Activated naive CD4-positive, alpha-beta T cell treated with anti-CD3 and anti-CD28 coated beads for 36 hours (primary cell): ENCODE measurements at regions not wholly inside any gene's neighbourhood (a gene's known extent, or its start where the extent isn't known, plus 50 kb on each side); places are given as distances from the start of the nearest gene placed in this dataset.
"Not testable (repeated sequence)": the region's sequence is repeated elsewhere in the genome, so short reads cannot be mapped to it uniquely, and the experiment has no call there.

ENCODE experiments used
- CTCF ChIA-PET: fragments of 350-600 bp; sonication (Branson Sonifier 250); formaldehyde crosslinking; loops from one replicate; lab custom pipeline; 2021; ENCODE audit warnings: antibody characterized with exemption; lab: Charles Lee
- DNase-seq: peaks from one replicate; pipeline ENCODE4 v3.0.0-alpha.2; 2020
- H3K27ac Mint-ChIP-seq: one replicate; pipeline ENCODE4 v1.8.0; 2021; ENCODE audit warnings: mild to moderate bottlenecking, mixed read lengths
- H3K27me3 Mint-ChIP-seq: one replicate; pipeline ENCODE4 v1.8.0; 2021; ENCODE audit warnings: low read depth, mixed read lengths
- H3K36me3 Mint-ChIP-seq: one replicate; pipeline ENCODE4 v1.8.0; 2021; ENCODE audit warnings: low read depth, mixed read lengths
- H3K4me1 Mint-ChIP-seq: one replicate; pipeline ENCODE4 v1.8.0; 2021; ENCODE audit warnings: low read depth, mixed read lengths
- H3K4me3 Mint-ChIP-seq: one replicate; pipeline ENCODE4 v1.8.0; 2021; ENCODE audit warnings: mild to moderate bottlenecking, moderate library complexity, mixed read lengths
- H3K9me3 Mint-ChIP-seq: one replicate; pipeline ENCODE4 v1.8.0; 2021; ENCODE audit warnings: mixed read lengths
- intact Hi-C: fragments of 100-400 bp; cut with micrococcal nuclease; formaldehyde crosslinking; loops from one replicate; pipeline ENCODE4 v1.15.1; 2023

DNA sequence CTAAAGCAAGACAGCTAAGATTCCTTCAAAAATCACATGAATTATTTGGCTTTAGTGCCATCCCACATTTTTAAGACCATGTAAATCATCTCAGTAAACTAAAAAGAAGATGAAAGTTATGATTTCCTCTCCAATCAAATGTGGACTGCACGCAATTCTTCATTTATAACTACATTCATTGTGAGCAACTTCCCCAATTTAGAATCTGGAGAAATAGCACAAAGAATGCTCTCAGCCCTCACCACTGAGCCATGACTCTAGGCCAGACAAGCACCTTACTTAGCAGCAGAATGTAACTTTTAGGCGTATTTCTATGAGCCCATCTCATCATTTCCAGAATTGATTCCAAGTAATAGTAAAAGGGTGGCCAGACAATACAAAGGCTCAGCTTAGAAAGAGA lies 616.6 kb downstream of the TLE1 start:
- H3K4me1 Mint-ChIP-seq, result no peaks in the 10 kb centered on the region
- no peak for DNase-seq
- no peaks in the 10 kb centered on the region for H3K27me3 Mint-ChIP-seq
- no peaks in the 10 kb centered on the region for H3K9me3 Mint-ChIP-seq
- no peak overlapping the region for H3K4me3 Mint-ChIP-seq
- no peaks in the 10 kb centered on the region for H3K36me3 Mint-ChIP-seq
- no peak overlapping the region for H3K27ac Mint-ChIP-seq
- CTCF ChIA-PET, result no interaction called here
- intact Hi-C loops, result no loop called here

DNA sequence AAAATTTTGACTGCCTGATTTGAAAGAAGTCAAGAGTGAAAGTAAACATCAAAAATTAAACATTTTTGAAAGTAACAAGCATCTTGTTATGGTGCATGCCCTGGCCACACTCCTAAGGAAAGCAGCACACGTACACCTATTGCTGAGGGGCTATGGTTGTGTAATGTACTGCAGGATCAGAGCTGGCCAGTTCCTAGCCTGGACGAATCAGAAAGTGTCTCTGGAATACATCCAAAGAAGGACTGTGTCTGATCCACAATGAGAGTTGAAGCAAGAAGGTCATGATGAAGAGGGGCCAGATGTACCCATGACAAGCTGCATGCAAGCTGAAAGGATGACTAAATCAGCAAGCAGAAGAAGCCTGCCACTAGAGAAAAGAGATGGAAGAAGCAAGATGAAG lies 618.2 kb downstream of the TLE1 start:
- no peak overlapping the region for H3K27ac Mint-ChIP-seq
- intact Hi-C loops, result no loop called here
- H3K27me3 Mint-ChIP-seq, result no peaks in the 10 kb centered on the region
- no peaks in the 10 kb centered on the region for H3K9me3 Mint-ChIP-seq
- H3K4me1 Mint-ChIP-seq, result no peaks in the 10 kb centered on the region
- DNase-seq, result no peak
- no peak overlapping the region for H3K4me3 Mint-ChIP-seq
- H3K36me3 Mint-ChIP-seq, result no peaks in the 10 kb centered on the region
- CTCF ChIA-PET, result no interaction called here

- no peak overlapping the region for H3K4me3 Mint-ChIP-seq
- DNase-seq, result no peak
- H3K4me1 Mint-ChIP-seq, result no peaks in the 10 kb centered on the region
- CTCF ChIA-PET, result no interaction called here
- H3K27ac Mint-ChIP-seq, result no peak overlapping the region
- no peaks in the 10 kb centered on the region for H3K36me3 Mint-ChIP-seq
- H3K9me3 Mint-ChIP-seq, result no peaks in the 10 kb centered on the region
- intact Hi-C loops, result no loop called here
- H3K27me3 Mint-ChIP-seq, result no peaks in the 10 kb centered on the region
These were observed 618.7 kb downstream of the TLE1 start for GRCh38 chr9:81070689-81071088.

GRCh38 chr9:81069923-81070322 lies 619.4 kb downstream of the TLE1 start:
- H3K9me3 Mint-ChIP-seq, result no peaks in the 10 kb centered on the region
- no peak overlapping the region for H3K4me3 Mint-ChIP-seq
- no peak for DNase-seq
- intact Hi-C loops, result no loop called here
- H3K4me1 Mint-ChIP-seq, result no peaks in the 10 kb centered on the region
- no peaks in the 10 kb centered on the region for H3K27me3 Mint-ChIP-seq
- H3K27ac Mint-ChIP-seq, result no peak overlapping the region
- CTCF ChIA-PET, result no interaction called here
- H3K36me3 Mint-ChIP-seq, result no peaks in the 10 kb centered on the region

GRCh38 chr9:81069038-81069795 lies 620.1 kb downstream of the TLE1 start:
- intact Hi-C loops, result no loop called here
- H3K27me3 Mint-ChIP-seq, result no peaks in the 10 kb centered on the region
- no peak for DNase-seq
- H3K4me3 Mint-ChIP-seq, result no peak overlapping the region
- CTCF ChIA-PET, result no interaction called here
- H3K27ac Mint-ChIP-seq, result no peak overlapping the region
- no peaks in the 10 kb centered on the region for H3K9me3 Mint-ChIP-seq
- no peaks in the 10 kb centered on the region for H3K4me1 Mint-ChIP-seq
- no peaks in the 10 kb centered on the region for H3K36me3 Mint-ChIP-seq

DNA sequence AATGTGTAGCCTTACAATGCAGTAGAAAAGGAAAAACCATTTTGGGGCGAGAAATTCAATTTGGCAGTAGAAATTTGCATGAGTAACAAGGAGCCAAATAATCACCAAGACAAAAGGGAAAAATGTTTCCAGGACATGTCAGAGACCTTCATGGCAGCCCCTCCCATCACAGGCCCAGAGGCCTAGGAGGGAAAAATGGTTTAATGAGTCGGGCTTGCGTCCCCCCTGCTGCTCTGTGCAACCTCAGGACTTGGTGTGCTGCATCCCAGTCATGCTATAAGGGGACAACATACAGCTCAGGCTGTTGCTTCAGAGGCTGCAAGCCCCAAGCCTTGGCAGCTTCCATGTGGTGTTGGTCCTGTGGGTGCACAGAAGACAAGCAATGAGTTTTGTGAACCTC lies 626.4 kb downstream of the TLE1 start:
- H3K36me3 Mint-ChIP-seq, CTCF ChIA-PET, intact Hi-C loops, H3K27me3 Mint-ChIP-seq, DNase-seq, H3K27ac Mint-ChIP-seq, H3K4me3 Mint-ChIP-seq, H3K4me1 Mint-ChIP-seq: not testable (repeated sequence)
- peaks cover 11% of the 10 kb centered on the region for H3K9me3 Mint-ChIP-seq

- Mint-ChIP-seq H3K27me3 (no peaks in the 10 kb centered on the region), H3K27ac (no peak overlapping the region), H3K4me3 (no peak overlapping the region), H3K9me3 (peaks cover 10% of the 10 kb centered on the region), H3K36me3 (no peaks in the 10 kb centered on the region), H3K4me1 (no peaks in the 10 kb centered on the region)
- intact Hi-C loops, result no loop called here
- DNase-seq, result no peak
- CTCF ChIA-PET, result no interaction called here
These were observed 630.6 kb downstream of the TLE1 start for GRCh38 chr9:81058782-81059181.

DNA sequence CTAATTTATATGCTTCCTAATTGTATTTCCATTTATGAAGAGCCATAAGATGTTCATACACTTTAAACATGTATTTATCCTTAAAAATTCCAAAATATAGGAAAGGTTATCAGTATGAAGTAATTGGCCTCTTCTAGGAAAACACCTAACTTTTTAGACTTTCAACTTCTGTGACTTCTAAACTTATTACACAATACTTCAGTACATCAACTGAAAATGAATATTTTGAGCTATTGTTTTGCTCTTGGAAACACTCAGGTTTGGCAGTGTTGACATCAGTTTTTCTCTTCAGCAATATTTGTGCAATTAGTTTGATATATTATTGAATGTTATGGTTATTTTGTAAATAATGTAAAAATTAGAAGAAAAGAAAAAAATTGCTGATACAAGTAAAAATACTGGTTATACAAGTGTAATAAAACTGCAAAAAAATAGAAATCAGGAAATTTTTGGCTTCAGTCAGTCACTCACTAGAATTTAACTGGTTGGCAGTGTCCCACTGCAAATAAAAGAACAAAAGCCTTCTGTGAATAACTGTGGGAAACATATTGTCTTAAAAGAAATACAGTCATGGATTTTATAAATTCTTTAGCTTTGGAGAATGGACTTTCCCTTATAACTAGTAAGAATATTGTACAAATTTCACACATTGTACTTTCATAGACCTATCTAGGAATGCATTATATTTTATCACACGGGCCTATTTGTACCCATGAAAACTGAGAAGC lies 635.9 kb downstream of the TLE1 start:
- Mint-ChIP-seq H3K4me3 (no peak overlapping the region), H3K27ac (no peak overlapping the region), H3K9me3 (peaks cover 2% of the 10 kb centered on the region)

GRCh38 chr9:81052846-81053245 lies 636.5 kb downstream of the TLE1 start:
- no peaks in the 10 kb centered on the region for H3K36me3 Mint-ChIP-seq
- CTCF ChIA-PET, result interaction anchor here (0.7 kb wide), 1 partner anchor 516 kb away, joined by 3 read pairs; no protein-coding TSS in a partner anchor
- no peak overlapping the region for H3K4me3 Mint-ChIP-seq
- no peak for DNase-seq
- H3K4me1 Mint-ChIP-seq, result no peaks in the 10 kb centered on the region
- no peak overlapping the region for H3K27ac Mint-ChIP-seq
- peaks cover 2% of the 10 kb centered on the region for H3K9me3 Mint-ChIP-seq
- H3K27me3 Mint-ChIP-seq, result no peaks in the 10 kb centered on the region
- intact Hi-C loops, result no loop called here

More for the DNA sequence above, 635.9 kb downstream of the TLE1 start:
- no peaks in the 10 kb centered on the region for H3K36me3 Mint-ChIP-seq
- intact Hi-C loops, result no loop called here
- H3K4me1 Mint-ChIP-seq, result no peaks in the 10 kb centered on the region
- no peak for DNase-seq
- CTCF ChIA-PET, result interaction anchor here (0.6 to 0.7 kb wide), 2 partner anchors 213 to 515 kb away, joined by 3 read pairs; no protein-coding TSS in a partner anchor
- no peaks in the 10 kb centered on the region for H3K27me3 Mint-ChIP-seq

DNA sequence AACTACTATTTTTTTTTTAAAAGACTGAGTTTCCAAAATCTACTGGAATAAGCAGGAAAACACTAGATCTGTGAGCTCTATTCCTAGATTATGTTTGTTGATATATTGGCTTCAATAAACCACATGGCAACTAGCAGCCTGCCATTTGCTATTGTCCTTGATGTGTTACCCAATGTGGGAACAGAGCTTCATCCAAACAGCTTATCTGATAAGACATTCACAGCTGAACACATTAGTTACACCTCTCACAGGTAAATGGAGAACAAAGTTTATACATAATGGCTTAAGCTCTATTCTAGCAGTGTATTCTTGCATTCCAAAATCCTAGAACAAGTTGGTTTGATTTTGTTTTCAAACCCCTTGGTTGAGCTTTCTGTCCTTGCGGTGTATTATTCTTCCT lies 642.1 kb downstream of the TLE1 start:
- Mint-ChIP-seq H3K4me1 (no peaks in the 10 kb centered on the region), H3K9me3 (no peaks in the 10 kb centered on the region), H3K27me3 (no peaks in the 10 kb centered on the region), H3K4me3 (no peak overlapping the region), H3K36me3 (no peaks in the 10 kb centered on the region), H3K27ac (no peak overlapping the region)
- CTCF ChIA-PET, result no interaction called here
- DNase-seq, result no peak
- intact Hi-C loops, result loop anchor here (10.0 kb wide), 1 partner anchor 62 kb away; no protein-coding TSS in a partner anchor

- H3K4me3 Mint-ChIP-seq, result no peak overlapping the region
- no peaks in the 10 kb centered on the region for H3K36me3 Mint-ChIP-seq
- H3K9me3 Mint-ChIP-seq, result no peaks in the 10 kb centered on the region
- H3K27ac Mint-ChIP-seq, result no peak overlapping the region
- no peak for DNase-seq
- CTCF ChIA-PET, result no interaction called here
- intact Hi-C loops, result loop anchor here (10.0 kb wide), 1 partner anchor 61 kb away; no protein-coding TSS in a partner anchor
- no peaks in the 10 kb centered on the region for H3K27me3 Mint-ChIP-seq
- H3K4me1 Mint-ChIP-seq, result no peaks in the 10 kb centered on the region
These were observed 643.7 kb downstream of the TLE1 start for GRCh38 chr9:81045658-81046057.

DNA sequence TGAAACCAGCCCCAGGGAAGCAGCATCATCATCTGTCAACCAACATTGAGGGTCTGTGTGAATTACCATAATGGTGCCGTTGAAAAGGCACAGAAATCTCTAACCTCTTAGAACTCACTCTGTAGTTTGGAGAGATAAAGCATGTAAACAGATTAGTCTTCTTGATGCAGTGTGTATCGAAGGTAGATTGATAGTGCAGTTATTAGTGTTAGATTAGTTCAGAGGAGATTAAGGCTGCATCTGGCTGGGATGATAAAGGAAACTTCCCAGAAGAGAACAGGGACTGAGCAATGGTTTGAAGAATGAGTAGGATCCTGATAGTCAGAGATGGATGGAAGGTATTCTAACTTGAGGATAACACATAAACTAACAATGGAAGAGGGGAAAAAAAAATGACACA lies 651.5 kb downstream of the TLE1 start:
- no peak overlapping the region for H3K4me3 Mint-ChIP-seq
- H3K36me3 Mint-ChIP-seq, result no peaks in the 10 kb centered on the region
- intact Hi-C loops, result no loop called here
- H3K9me3 Mint-ChIP-seq, result no peaks in the 10 kb centered on the region
- H3K4me1 Mint-ChIP-seq, result no peaks in the 10 kb centered on the region
- H3K27ac Mint-ChIP-seq, result no peak overlapping the region
- CTCF ChIA-PET, result no interaction called here
- no peaks in the 10 kb centered on the region for H3K27me3 Mint-ChIP-seq
- no peak for DNase-seq

GRCh38 chr9:81035601-81036000 lies 653.7 kb downstream of the TLE1 start:
- Mint-ChIP-seq H3K4me3 (no peak overlapping the region), H3K27ac (no peak overlapping the region), H3K36me3 (no peaks in the 10 kb centered on the region), H3K27me3 (no peaks in the 10 kb centered on the region), H3K9me3 (no peaks in the 10 kb centered on the region), H3K4me1 (no peaks in the 10 kb centered on the region)
- DNase-seq, result no peak
- intact Hi-C loops, result no loop called here
- CTCF ChIA-PET, result no interaction called here
